ENCODE measurements at regions not wholly inside any gene's neighbourhood (a gene's known extent, or its start where the extent isn't known, plus 50 kb on each side); places are given as distances from the start of the nearest gene placed in this dataset.

DNA sequence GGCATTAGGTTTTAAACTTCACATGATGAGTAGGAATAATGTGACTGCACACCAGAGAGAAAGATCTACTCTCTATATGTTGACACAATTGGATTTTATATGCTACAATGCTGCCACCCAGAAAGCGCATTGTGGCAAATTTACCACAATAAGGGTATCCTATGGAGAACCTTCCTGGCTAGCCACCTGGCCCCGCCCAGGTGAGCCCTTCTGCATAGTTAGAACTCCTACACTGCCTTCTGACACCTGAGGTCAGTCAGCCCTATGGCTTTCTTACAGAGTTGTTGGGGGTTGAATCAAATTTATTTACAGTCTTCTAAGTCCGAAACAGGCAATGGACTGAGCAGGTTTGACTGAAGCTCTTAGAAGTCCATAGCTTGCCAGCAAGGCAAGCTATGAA, 153.8 kb upstream of the S100G start:
- Histone ChIP-seq H3K4me1 (no peaks in the 10 kb centered on the region), H3K27me3 (ENCODE audit: low read depth) (no peaks in the 10 kb centered on the region; the same call in 1 of the 2 replicates), H3K36me3 (replicated peaks) (no peaks in the 10 kb centered on the region), H3K9me3 (no peaks in the 10 kb centered on the region), H3K4me3 (no peak overlapping the region)
- DNase-seq (ENCODE audit: low spot score in 2 of 2): no peak
- in situ Hi-C loops (cut with MboI; ENCODE audit: low sequenced_read_pairs): no loop called here

GRCh38 chrX:16511796-16512776, 137.9 kb upstream of the S100G start:
- no peak for DNase-seq (ENCODE audit: low spot score in 2 of 2)
- no peaks in the 10 kb centered on the region for H3K4me1 ChIP-seq
- H3K9me3 ChIP-seq: no peaks in the 10 kb centered on the region
- in situ Hi-C loops (cut with MboI; ENCODE audit: low sequenced_read_pairs): no loop called here
- no peaks in the 10 kb centered on the region for H3K36me3 ChIP-seq (replicated peaks)
- H3K27me3 ChIP-seq (ENCODE audit: low read depth): no peaks in the 10 kb centered on the region; the same call in 1 of the 2 replicates
- no peak overlapping the region for H3K4me3 ChIP-seq

DNA sequence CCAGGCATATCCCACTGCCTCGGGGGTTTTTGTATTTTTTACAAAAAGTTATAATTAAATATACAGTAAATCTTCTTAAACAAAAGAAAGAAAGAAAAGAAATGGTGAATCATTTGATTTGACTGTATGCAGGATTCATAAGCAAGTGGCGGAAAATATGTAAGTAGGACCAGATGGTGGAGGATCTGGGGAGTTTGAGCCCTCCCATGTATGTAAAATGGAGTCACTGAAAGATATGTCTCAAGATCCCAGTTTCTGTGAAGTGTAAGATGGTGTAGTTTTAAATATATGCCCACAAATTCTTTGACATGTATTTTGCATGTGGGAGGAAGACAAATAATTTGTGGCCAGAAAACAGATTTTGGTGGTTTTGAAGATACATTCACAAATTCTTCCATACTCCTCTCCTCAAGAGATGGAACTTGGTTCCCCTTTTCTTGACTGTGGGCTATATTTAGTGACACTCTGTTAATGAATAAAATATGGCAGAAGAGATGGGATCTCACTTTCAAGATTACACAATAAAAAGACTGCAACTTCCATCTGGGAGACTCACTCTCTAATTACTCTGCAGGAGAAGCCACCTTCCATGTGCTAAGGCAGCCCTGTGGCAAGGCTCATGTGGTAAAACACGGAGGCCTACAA, 133.6 kb upstream of the S100G start:
- H3K9me3 ChIP-seq: no peaks in the 10 kb centered on the region
- no peak overlapping the region for H3K4me3 ChIP-seq
- H3K27me3 ChIP-seq (ENCODE audit: low read depth): no peaks in the 10 kb centered on the region
- H3K4me1 ChIP-seq: no peaks in the 10 kb centered on the region
- DNase-seq (ENCODE audit: low spot score in 2 of 2): no peak
- H3K36me3 ChIP-seq (replicated peaks): no peaks in the 10 kb centered on the region
- in situ Hi-C loops (cut with MboI; ENCODE audit: low sequenced_read_pairs): no loop called here

- no peaks in the 10 kb centered on the region for H3K36me3 ChIP-seq (replicated peaks)
- in situ Hi-C loops (cut with MboI; ENCODE audit: low sequenced_read_pairs): no loop called here
- H3K4me1 ChIP-seq: no peaks in the 10 kb centered on the region
- no peak overlapping the region for H3K4me3 ChIP-seq
- no peaks in the 10 kb centered on the region for H3K9me3 ChIP-seq
- H3K27me3 ChIP-seq (ENCODE audit: low read depth): no peaks in the 10 kb centered on the region
- DNase-seq (ENCODE audit: low spot score in 2 of 2): no peak
Observed at GRCh38 chrX:16517039-16517605, 132.8 kb upstream of the S100G start.

- H3K4me1 ChIP-seq: no peaks in the 10 kb centered on the region
- in situ Hi-C loops (cut with MboI; ENCODE audit: low sequenced_read_pairs): no loop called here
- H3K9me3 ChIP-seq: no peaks in the 10 kb centered on the region
- DNase-seq (ENCODE audit: low spot score in 2 of 2): no peak
- H3K36me3 ChIP-seq (replicated peaks): no peaks in the 10 kb centered on the region
- H3K4me3 ChIP-seq: no peak overlapping the region
- H3K27me3 ChIP-seq (ENCODE audit: low read depth): no peaks in the 10 kb centered on the region
Observed at GRCh38 chrX:16518131-16518530, 131.8 kb upstream of the S100G start.

- DNase-seq (ENCODE audit: low spot score in 2 of 2): no peak
Observed at GRCh38 chrX:16524316-16524715, 125.6 kb upstream of the S100G start.

DNA sequence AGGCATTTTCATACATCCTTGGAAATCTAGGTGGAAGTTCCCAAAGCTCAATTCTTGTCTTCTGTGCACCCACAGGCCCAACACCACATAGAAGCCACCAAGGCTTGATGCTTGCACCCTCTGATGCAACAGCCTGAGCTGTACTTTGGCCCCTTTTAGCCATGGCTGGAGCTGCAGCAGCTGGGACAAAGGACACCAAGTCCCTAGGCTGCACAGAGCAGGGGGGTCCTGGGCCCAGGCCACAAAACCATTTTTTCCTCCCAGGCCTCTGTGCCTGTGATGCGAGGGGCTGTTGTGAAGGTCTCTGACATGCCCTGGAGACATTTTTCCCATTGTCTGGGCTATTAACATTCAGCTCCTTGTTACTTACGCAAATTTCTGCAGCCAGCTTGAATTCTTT, 124.0 kb upstream of the S100G start:
- no peaks in the 10 kb centered on the region for H3K4me1 ChIP-seq
- DNase-seq (ENCODE audit: low spot score in 2 of 2): no peak
- no peak overlapping the region for H3K4me3 ChIP-seq
- peaks cover 4% of the 10 kb centered on the region; the same call in 1 of the 2 replicates for H3K9me3 ChIP-seq
- 0 out of 2 replicates have a peak, but pooled peaks cover 3% of the 10 kb centered on the region for H3K27me3 ChIP-seq (ENCODE audit: low read depth)
- no peaks in the 10 kb centered on the region for H3K36me3 ChIP-seq (replicated peaks)
- in situ Hi-C loops (cut with MboI; ENCODE audit: low sequenced_read_pairs): no loop called here

More at GRCh38 chrX:16524316-16524715, 125.6 kb upstream of the S100G start:
- H3K9me3 ChIP-seq: peaks cover 4% of the 10 kb centered on the region; the same call in 1 of the 2 replicates
- H3K4me3 ChIP-seq: no peak overlapping the region
- no peaks in the 10 kb centered on the region for H3K36me3 ChIP-seq (replicated peaks)
- in situ Hi-C loops (cut with MboI; ENCODE audit: low sequenced_read_pairs): no loop called here
- H3K4me1 ChIP-seq: no peaks in the 10 kb centered on the region
- H3K27me3 ChIP-seq (ENCODE audit: low read depth): no peaks in the 10 kb centered on the region

- Histone ChIP-seq H3K27me3 (ENCODE audit: low read depth) (peaks cover 13% of the 10 kb centered on the region; the same call in 1 of the 2 replicates), H3K4me1 (no peaks in the 10 kb centered on the region), H3K36me3 (replicated peaks) (no peaks in the 10 kb centered on the region), H3K9me3 (peaks cover 4% of the 10 kb centered on the region; the same call in 1 of the 2 replicates), H3K4me3 (no peak overlapping the region)
- no peak for DNase-seq (ENCODE audit: low spot score in 2 of 2)
- in situ Hi-C loops (cut with MboI; ENCODE audit: low sequenced_read_pairs): no loop called here
Observed at GRCh38 chrX:16528620-16529019, 121.3 kb upstream of the S100G start.

Measured in HAP-1 (cell line).